Urinary bladder (tissue), 3 donors: ENCODE measurements at regions not wholly inside any gene's neighbourhood (a gene's known extent, or its start where the extent isn't known, plus 50 kb on each side); places are given as distances from the start of the nearest gene placed in this dataset.
"Not testable (repeated sequence)": the region's sequence is repeated elsewhere in the genome, so short reads cannot be mapped to it uniquely, and the experiment has no call there.

Experiments used
- DNase-seq: peaks from one replicate; pipeline ENCODE4 v3.0.0-alpha.2; 2015; ENCODE audit errors: extremely low spot score
- H3K27ac ChIP-seq: one replicate; pipeline ENCODE4 v1.5.1; 2013; ENCODE audit warnings: low read depth, mild to moderate bottlenecking, moderate library complexity
- H3K36me3 ChIP-seq: one replicate; pipeline ENCODE4 v1.6.1; 2013; ENCODE audit warnings: mild to moderate bottlenecking, moderate library complexity; ENCODE audit not compliant: insufficient read depth
- H3K4me1 ChIP-seq: one replicate; pipeline ENCODE4 v1.6.1; 2013; ENCODE audit warnings: mild to moderate bottlenecking, moderate library complexity; ENCODE audit not compliant: insufficient read depth
- H3K4me3 ChIP-seq: one replicate; pipeline ENCODE4 v1.5.1; 2013; ENCODE audit warnings: low read depth, low read length
- WGBS: extraction: QIAGEN DNeasy Blood & Tissue Kit; methylation state at CpG from one replicate; pipeline ENCODE4 v1.1.7; 2013; 5-methylcytosine and 5-hydroxymethylcytosine counted together
- donor health status: healthy with polysubstance abuse.
- donor health status: healthy.

DNA sequence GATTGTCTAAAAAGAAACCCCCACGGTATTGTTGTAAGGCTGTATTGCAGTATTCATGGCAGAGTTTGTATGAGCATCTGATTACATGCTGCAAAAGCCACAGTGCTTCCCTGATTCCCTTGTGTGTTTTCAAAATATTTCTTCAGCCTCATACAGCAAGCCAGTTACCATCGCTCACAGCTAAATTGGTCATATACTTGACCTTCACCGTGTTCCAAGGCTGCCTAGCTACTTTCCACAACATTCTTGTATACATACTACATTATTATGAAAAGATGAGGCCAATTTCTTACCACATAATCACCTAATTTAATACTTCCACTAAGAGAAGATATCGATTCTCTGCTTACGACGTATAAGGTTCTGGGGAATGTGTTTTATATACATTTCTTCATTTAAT lies 576.3 kb upstream of the CNTNAP5 start:
- 74% methylated on average over 6 of the region's 6 CpGs for WGBS
- DNase-seq, result no peak
- Histone ChIP-seq H3K27ac (no peak overlapping the region), H3K4me3 (no peak overlapping the region), H3K36me3 (no peaks in the 10 kb centered on the region), H3K4me1 (no peaks in the 10 kb centered on the region)

DNA sequence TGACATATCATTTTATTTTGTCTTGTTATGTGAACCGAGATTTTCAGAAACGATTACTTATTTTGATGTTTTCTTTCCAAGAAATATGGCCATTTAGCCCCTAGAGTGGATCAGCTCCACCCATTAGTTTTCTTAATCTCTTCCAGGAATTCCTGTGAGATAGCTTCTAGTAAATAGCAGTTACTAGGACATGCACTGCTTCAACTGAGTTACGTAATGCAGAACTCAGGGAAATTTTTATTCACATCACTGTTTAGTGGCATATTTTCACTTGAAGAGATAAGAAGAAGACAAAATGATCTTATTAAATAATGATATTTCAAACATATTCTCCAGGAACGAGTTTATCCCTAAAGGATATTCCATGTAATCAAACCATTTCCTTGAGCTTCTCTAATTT lies 573.5 kb upstream of the CNTNAP5 start:
- Histone ChIP-seq H3K36me3 (no peaks in the 10 kb centered on the region), H3K4me1 (no peaks in the 10 kb centered on the region), H3K27ac (no peak overlapping the region), H3K4me3 (no peak overlapping the region)
- 42% methylated on average over 4 of the region's 4 CpGs for WGBS
- DNase-seq, result no peak

GRCh38 chr2:123453046-123453700 lies 571.9 kb upstream of the CNTNAP5 start:
- H3K4me1 ChIP-seq, result no peaks in the 10 kb centered on the region
- no peak for DNase-seq
- WGBS, result 90% methylated on average over 4 of the region's 4 CpGs
- H3K4me3 ChIP-seq, result no peak overlapping the region
- no peaks in the 10 kb centered on the region for H3K36me3 ChIP-seq
- no peak overlapping the region for H3K27ac ChIP-seq

- Histone ChIP-seq H3K4me1 (no peaks in the 10 kb centered on the region), H3K36me3 (no peaks in the 10 kb centered on the region), H3K27ac (no peak overlapping the region), H3K4me3 (no peak overlapping the region)
- WGBS, result 89% methylated on average over 3 of the region's 3 CpGs
- no peak for DNase-seq
Observed at GRCh38 chr2:123453772-123454171, 571.3 kb upstream of the CNTNAP5 start.

- H3K4me1 ChIP-seq, H3K4me3 ChIP-seq, H3K36me3 ChIP-seq, H3K27ac ChIP-seq, DNase-seq: not testable (repeated sequence)
- WGBS, result 97% methylated on average over 8 of the region's 8 CpGs
Observed at GRCh38 chr2:123455234-123455633, 569.9 kb upstream of the CNTNAP5 start.

GRCh38 chr2:123456416-123456815 lies 568.7 kb upstream of the CNTNAP5 start:
- H3K4me1 ChIP-seq, result no peaks in the 10 kb centered on the region
- no peak overlapping the region for H3K4me3 ChIP-seq
- no peaks in the 10 kb centered on the region for H3K36me3 ChIP-seq
- WGBS, result 55% methylated on average over 2 of the region's 2 CpGs
- no peak overlapping the region for H3K27ac ChIP-seq
- DNase-seq, result no peak

- H3K36me3 ChIP-seq, result no peaks in the 10 kb centered on the region
- H3K4me1 ChIP-seq, result no peaks in the 10 kb centered on the region
- no peak overlapping the region for H3K4me3 ChIP-seq
- no peak overlapping the region for H3K27ac ChIP-seq
- DNase-seq, result no peak
Observed at GRCh38 chr2:123463886-123464285, 561.2 kb upstream of the CNTNAP5 start.

GRCh38 chr2:123468071-123468470 lies 557.0 kb upstream of the CNTNAP5 start:
- no peak overlapping the region for H3K4me3 ChIP-seq
- DNase-seq, result no peak
- no peaks in the 10 kb centered on the region for H3K4me1 ChIP-seq
- no peaks in the 10 kb centered on the region for H3K36me3 ChIP-seq
- 0% methylated on average over 1 of the region's 1 CpG for WGBS
- H3K27ac ChIP-seq, result no peak overlapping the region

- WGBS, result 48% methylated on average over 3 of the region's 3 CpGs
- Histone ChIP-seq H3K4me1 (no peaks in the 10 kb centered on the region), H3K27ac (no peak overlapping the region)
Observed at GRCh38 chr2:123481406-123481805, 543.7 kb upstream of the CNTNAP5 start.

GRCh38 chr2:123485056-123485455 lies 540.0 kb upstream of the CNTNAP5 start:
- Histone ChIP-seq H3K27ac (no peak overlapping the region), H3K4me1 (no peaks in the 10 kb centered on the region), H3K4me3 (no peak overlapping the region), H3K36me3 (no peaks in the 10 kb centered on the region)
- whole genome bisulfite sequencing, result 54% methylated on average over 1 of the region's 1 CpG
- no peak for DNase-seq

More at GRCh38 chr2:123481406-123481805, 543.7 kb upstream of the CNTNAP5 start:
- Histone ChIP-seq H3K4me3 (no peak overlapping the region), H3K36me3 (no peaks in the 10 kb centered on the region)
- DNase-seq, result no peak

GRCh38 chr2:123493687-123494086 lies 531.4 kb upstream of the CNTNAP5 start:
- Histone ChIP-seq H3K27ac (no peak overlapping the region), H3K4me3 (no peak overlapping the region), H3K4me1 (no peaks in the 10 kb centered on the region), H3K36me3 (no peaks in the 10 kb centered on the region)
- no peak for DNase-seq
- WGBS, result 83% methylated on average over 1 of the region's 1 CpG

GRCh38 chr2:123495241-123495640 lies 529.8 kb upstream of the CNTNAP5 start:
- 75% methylated on average over 3 of the region's 3 CpGs for WGBS
- no peaks in the 10 kb centered on the region for H3K36me3 ChIP-seq
- no peaks in the 10 kb centered on the region for H3K4me1 ChIP-seq
- DNase-seq, result no peak
- no peak overlapping the region for H3K4me3 ChIP-seq
- no peak overlapping the region for H3K27ac ChIP-seq

DNA sequence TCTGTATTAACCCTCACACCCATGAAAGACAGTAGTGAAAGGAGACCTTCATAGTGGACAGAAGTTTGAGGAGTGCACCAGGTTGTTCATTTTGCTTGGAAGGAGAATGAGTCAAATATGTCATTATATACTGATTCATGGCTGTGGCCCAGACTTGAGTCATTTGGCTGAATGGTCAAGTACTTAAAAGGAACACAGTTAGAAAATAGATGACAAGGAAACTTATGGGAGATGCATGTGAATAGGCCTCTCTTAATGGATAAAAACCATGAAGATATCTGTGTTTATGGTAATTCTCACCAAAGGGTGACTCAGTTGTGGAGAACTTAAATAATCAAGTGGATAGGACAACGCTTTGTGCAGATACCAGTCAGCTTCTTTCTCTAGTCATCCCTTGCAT lies 524.7 kb upstream of the CNTNAP5 start:
- Histone ChIP-seq H3K36me3 (no peaks in the 10 kb centered on the region), H3K4me3 (no peak overlapping the region), H3K4me1 (no peaks in the 10 kb centered on the region), H3K27ac (no peak overlapping the region)
- no peak for DNase-seq
- WGBS, result 93% methylated on average over 1 of the region's 1 CpG

GRCh38 chr2:123500988-123501387 lies 524.1 kb upstream of the CNTNAP5 start:
- no peak for DNase-seq
- no peak overlapping the region for H3K27ac ChIP-seq
- H3K36me3 ChIP-seq, result no peaks in the 10 kb centered on the region
- H3K4me3 ChIP-seq, result no peak overlapping the region
- WGBS, result 79% methylated on average over 2 of the region's 2 CpGs
- H3K4me1 ChIP-seq, result no peaks in the 10 kb centered on the region

- Histone ChIP-seq H3K27ac (no peak overlapping the region), H3K36me3 (no peaks in the 10 kb centered on the region), H3K4me1 (no peaks in the 10 kb centered on the region), H3K4me3 (no peak overlapping the region)
- WGBS, result 43% methylated on average over 4 of the region's 4 CpGs
- no peak for DNase-seq
Observed at GRCh38 chr2:123502931-123503330, 522.2 kb upstream of the CNTNAP5 start.
